ENCODE measurements at regions not wholly inside any gene's neighbourhood (a gene's known extent, or its start where the extent isn't known, plus 50 kb on each side); places are given as distances from the start of the nearest gene placed in this dataset.

DNA sequence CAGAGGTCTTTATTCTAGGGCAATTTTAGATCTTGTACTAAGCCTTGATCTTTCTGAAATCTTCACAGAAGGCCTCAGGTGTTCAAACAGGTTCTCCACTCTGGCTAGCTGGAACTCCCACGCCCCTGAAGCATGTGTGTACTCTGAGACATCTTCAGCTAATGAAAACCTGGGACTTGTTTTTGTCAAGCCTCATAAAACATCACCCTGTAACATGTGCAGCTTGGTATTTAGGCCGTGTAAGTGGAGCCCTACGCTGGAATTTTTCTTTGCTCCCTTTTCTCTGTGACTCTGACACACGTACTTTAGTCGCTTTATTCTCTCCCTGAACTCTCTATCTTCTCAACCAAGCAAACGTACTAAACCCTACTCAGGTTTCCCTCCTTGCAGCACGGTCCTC, 701.9 kb upstream of the ZP4 start:
- no peak overlapping the region for H3K4me3 ChIP-seq
- no peaks in the 10 kb centered on the region for H3K4me1 ChIP-seq
- no peak for TF ChIP-seq Cebpa-rat (IDR thresholded peaks at IDR 0.05)
- no peak overlapping the region for H3K27ac ChIP-seq
- H3K9ac ChIP-seq: no peak overlapping the region
- H3K36me3 ChIP-seq: no peaks in the 10 kb centered on the region
- no peaks in the 10 kb centered on the region for H3K27me3 ChIP-seq
- H3K9me3 ChIP-seq: no peaks in the 10 kb centered on the region
- no peaks in the 10 kb centered on the region for H4K20me1 ChIP-seq
- H3K4me2 ChIP-seq: no peak overlapping the region

- H3K4me1 ChIP-seq: no peaks in the 10 kb centered on the region
- TF ChIP-seq Cebpa-rat (IDR thresholded peaks at IDR 0.05): no peak
- H3K9ac ChIP-seq: no peak overlapping the region
- H3K4me2 ChIP-seq: no peak overlapping the region
- no peak overlapping the region for H3K4me3 ChIP-seq
- H3K27me3 ChIP-seq: no peaks in the 10 kb centered on the region
- no peaks in the 10 kb centered on the region for H4K20me1 ChIP-seq
- no peak overlapping the region for H3K27ac ChIP-seq
- H3K9me3 ChIP-seq: no peaks in the 10 kb centered on the region
- H3K36me3 ChIP-seq: no peaks in the 10 kb centered on the region
These were observed 699.2 kb upstream of the ZP4 start for GRCh38 chr1:238589843-238590435.

DNA sequence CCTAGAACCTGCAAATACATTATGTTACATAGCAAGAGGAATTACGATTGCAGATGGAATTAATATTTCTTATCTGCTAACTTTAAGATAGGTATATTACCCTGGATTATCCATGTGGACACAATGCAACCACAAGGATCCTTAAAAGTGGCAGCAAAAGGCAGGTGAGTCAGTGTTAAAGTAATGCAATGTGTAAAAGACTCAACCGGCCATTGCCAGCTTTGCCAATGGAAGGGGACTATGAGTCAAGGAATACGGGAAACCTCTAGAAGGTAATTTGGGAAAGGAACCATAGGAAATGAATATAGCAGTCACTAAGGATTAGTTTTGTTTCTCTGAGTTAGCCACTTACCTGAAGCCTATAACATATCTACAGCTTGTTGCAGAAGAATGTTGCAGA, 692.1 kb upstream of the ZP4 start:
- no peak overlapping the region for H3K4me3 ChIP-seq
- no peak overlapping the region for H3K9ac ChIP-seq
- no peaks in the 10 kb centered on the region for H3K4me1 ChIP-seq
- H3K36me3 ChIP-seq: no peaks in the 10 kb centered on the region
- H3K27me3 ChIP-seq: no peaks in the 10 kb centered on the region
- no peak overlapping the region for H3K27ac ChIP-seq
- H3K9me3 ChIP-seq: no peaks in the 10 kb centered on the region
- no peak overlapping the region for H3K4me2 ChIP-seq
- no peak for TF ChIP-seq Cebpa-rat (IDR thresholded peaks at IDR 0.05)
- H4K20me1 ChIP-seq: no peaks in the 10 kb centered on the region

GRCh38 chr1:238581332-238581731, 690.6 kb upstream of the ZP4 start:
- no peak overlapping the region for H3K4me2 ChIP-seq
- TF ChIP-seq Cebpa-rat (IDR thresholded peaks at IDR 0.05): no peak
- H3K36me3 ChIP-seq: no peaks in the 10 kb centered on the region
- H3K4me3 ChIP-seq: no peak overlapping the region
- no peaks in the 10 kb centered on the region for H3K9me3 ChIP-seq
- no peaks in the 10 kb centered on the region for H4K20me1 ChIP-seq
- H3K4me1 ChIP-seq: no peaks in the 10 kb centered on the region
- no peaks in the 10 kb centered on the region for H3K27me3 ChIP-seq
- H3K9ac ChIP-seq: no peak overlapping the region
- no peak overlapping the region for H3K27ac ChIP-seq

DNA sequence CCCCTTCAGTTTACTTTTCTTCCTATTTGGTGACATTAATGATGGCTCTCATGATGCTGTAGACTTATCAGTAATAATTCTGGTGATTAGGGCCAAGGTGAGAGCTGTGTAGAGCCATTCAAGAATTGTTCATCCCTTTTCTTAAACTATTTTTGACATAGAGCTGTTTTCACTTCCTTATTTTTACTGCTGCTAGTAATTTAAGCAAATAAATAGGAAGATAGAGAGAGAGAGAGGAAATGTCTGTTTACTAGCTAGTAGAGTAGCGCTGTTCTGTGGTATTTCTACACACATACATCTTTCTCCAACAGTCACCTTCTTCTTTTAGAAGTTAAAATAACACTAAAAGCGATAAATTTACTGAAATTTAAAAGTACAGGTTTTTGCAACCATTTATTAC, 678.0 kb upstream of the ZP4 start:
- TF ChIP-seq Cebpa-rat (IDR thresholded peaks at IDR 0.05): no peak

GRCh38 chr1:238562341-238562740, 671.6 kb upstream of the ZP4 start:
- no peak overlapping the region for H3K9ac ChIP-seq

More for the DNA sequence above, 678.0 kb upstream of the ZP4 start:
- Histone ChIP-seq H3K36me3 (no peaks in the 10 kb centered on the region), H3K27ac (no peak overlapping the region), H4K20me1 (no peaks in the 10 kb centered on the region), H3K4me2 (peak overlapping the region; percentile 25), H3K9me3 (no peaks in the 10 kb centered on the region), H3K9ac (no peak overlapping the region), H3K4me1 (peaks cover 11% of the 10 kb centered on the region), H3K4me3 (no peak overlapping the region), H3K27me3 (no peaks in the 10 kb centered on the region)

GRCh38 chr1:238558746-238559145, 668.0 kb upstream of the ZP4 start:
- Histone ChIP-seq H3K4me1 (no peaks in the 10 kb centered on the region), H3K4me3 (no peak overlapping the region), H4K20me1 (no peaks in the 10 kb centered on the region), H3K27ac (no peak overlapping the region), H3K4me2 (no peak overlapping the region), H3K9ac (no peak overlapping the region), H3K27me3 (no peaks in the 10 kb centered on the region), H3K36me3 (no peaks in the 10 kb centered on the region), H3K9me3 (0 out of 2 replicates have a peak, but pooled peaks cover 6% of the 10 kb centered on the region)
- TF ChIP-seq Cebpa-rat (IDR thresholded peaks at IDR 0.05): no peak

More at GRCh38 chr1:238562341-238562740, 671.6 kb upstream of the ZP4 start:
- H3K27me3 ChIP-seq: no peaks in the 10 kb centered on the region
- no peaks in the 10 kb centered on the region for H3K4me1 ChIP-seq
- H4K20me1 ChIP-seq: no peaks in the 10 kb centered on the region
- no peak overlapping the region for H3K4me2 ChIP-seq
- no peak for TF ChIP-seq Cebpa-rat (IDR thresholded peaks at IDR 0.05)
- H3K27ac ChIP-seq: no peak overlapping the region
- H3K9me3 ChIP-seq: 0 out of 2 replicates have a peak, but pooled peaks cover 6% of the 10 kb centered on the region
- no peak overlapping the region for H3K4me3 ChIP-seq
- H3K36me3 ChIP-seq: no peaks in the 10 kb centered on the region

DNA sequence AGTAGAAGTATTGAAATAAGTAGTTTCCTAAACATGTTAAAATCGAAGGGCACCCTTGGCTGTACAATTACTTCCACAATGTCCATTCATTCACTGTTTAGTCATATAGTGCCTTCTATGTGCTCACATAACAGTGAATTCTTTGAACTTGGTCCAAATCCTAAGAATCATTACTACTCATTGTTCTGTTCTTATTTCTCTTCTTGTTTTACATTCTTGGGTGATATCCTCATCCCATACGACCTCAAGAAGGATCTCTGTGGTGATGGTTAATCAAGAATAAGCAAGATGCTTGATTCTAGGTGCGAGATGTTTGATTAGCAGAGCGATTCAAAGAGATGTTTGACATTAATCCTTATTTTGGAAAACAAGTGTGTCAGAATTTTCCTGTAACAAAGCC, 667.4 kb upstream of the ZP4 start:
- Histone ChIP-seq H3K36me3 (no peaks in the 10 kb centered on the region), H3K27me3 (no peaks in the 10 kb centered on the region), H3K4me3 (no peak overlapping the region), H3K4me1 (no peaks in the 10 kb centered on the region), H4K20me1 (no peaks in the 10 kb centered on the region), H3K9me3 (0 out of 2 replicates have a peak, but pooled peaks cover 6% of the 10 kb centered on the region), H3K27ac (no peak overlapping the region), H3K4me2 (no peak overlapping the region), H3K9ac (no peak overlapping the region)
- TF ChIP-seq Cebpa-rat (IDR thresholded peaks at IDR 0.05): no peak

DNA sequence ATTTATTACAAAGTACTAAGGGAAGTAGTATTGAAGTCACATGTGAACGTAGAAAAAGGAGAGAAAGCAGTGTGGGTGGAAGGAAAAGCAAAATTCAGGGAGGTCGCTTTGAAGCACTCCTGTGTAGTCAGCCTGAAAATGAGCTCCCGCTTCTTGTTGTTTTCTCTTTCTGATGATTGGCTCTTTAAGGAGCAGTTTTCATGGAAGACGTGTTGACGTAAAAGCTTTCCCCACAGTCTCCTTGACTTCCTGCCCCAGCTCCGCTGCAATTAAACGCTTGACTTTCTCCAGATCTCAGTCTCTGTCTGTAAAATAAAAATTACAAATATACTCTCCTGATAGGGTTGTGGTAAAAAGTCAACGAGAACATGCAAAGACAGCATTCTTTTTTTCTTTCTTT, 661.5 kb upstream of the ZP4 start:
- no peak overlapping the region for H3K9ac ChIP-seq

GRCh38 chr1:238549137-238549536, 658.4 kb upstream of the ZP4 start:
- Histone ChIP-seq H3K36me3 (no peaks in the 10 kb centered on the region), H3K27me3 (no peaks in the 10 kb centered on the region), H3K4me3 (no peak overlapping the region), H3K9me3 (peaks cover 12% of the 10 kb centered on the region), H3K4me2 (no peak overlapping the region), H3K4me1 (no peaks in the 10 kb centered on the region), H3K27ac (no peak overlapping the region), H4K20me1 (no peaks in the 10 kb centered on the region), H3K9ac (no peak overlapping the region)
- TF ChIP-seq Cebpa-rat (IDR thresholded peaks at IDR 0.05): no peak

More for the DNA sequence above, 661.5 kb upstream of the ZP4 start:
- Histone ChIP-seq H3K27me3 (no peaks in the 10 kb centered on the region), H3K4me3 (no peak overlapping the region), H4K20me1 (no peaks in the 10 kb centered on the region), H3K4me2 (no peak overlapping the region), H3K36me3 (no peaks in the 10 kb centered on the region), H3K27ac (no peak overlapping the region), H3K4me1 (no peaks in the 10 kb centered on the region), H3K9me3 (no peaks in the 10 kb centered on the region)
- no peak for TF ChIP-seq Cebpa-rat (IDR thresholded peaks at IDR 0.05)

- Histone ChIP-seq H3K4me3 (no peak overlapping the region), H3K27ac (no peak overlapping the region), H3K36me3 (no peaks in the 10 kb centered on the region), H3K4me1 (no peaks in the 10 kb centered on the region), H3K9me3 (peaks cover 12% of the 10 kb centered on the region), H3K9ac (no peak overlapping the region), H3K4me2 (no peak overlapping the region), H3K27me3 (no peaks in the 10 kb centered on the region), H4K20me1 (no peaks in the 10 kb centered on the region)
- TF ChIP-seq Cebpa-rat (IDR thresholded peaks at IDR 0.05): no peak
These were observed 655.4 kb upstream of the ZP4 start for GRCh38 chr1:238546118-238546517.

All from BLaER1 (cell line).